CD4-positive, alpha-beta T cell treated with Interleukin-12 subunit alpha and Interleukin-12 subunit beta, for 1 hour (primary cell): ENCODE measurements at regions not wholly inside any gene's neighbourhood (a gene's known extent, or its start where the extent isn't known, plus 50 kb on each side); places are given as distances from the start of the nearest gene placed in this dataset.
A peak's percentile ranks its signal among the peaks of the same experiment; 100 is the strongest.

Source experiments
- DNase-seq: peaks from one replicate; pipeline ENCODE4 v3.0.0-alpha.2; 2020

GRCh38 chr18:22871809-22872525, 61.2 kb upstream of the RBBP8 start:
- no peak for DNase-seq

- DNase-seq = peak; percentile 0
Measured at GRCh38 chr18:22872900-22873537, 60.1 kb upstream of the RBBP8 start.

GRCh38 chr18:22879293-22879692, 53.8 kb upstream of the RBBP8 start:
- DNase-seq = no peak

DNA sequence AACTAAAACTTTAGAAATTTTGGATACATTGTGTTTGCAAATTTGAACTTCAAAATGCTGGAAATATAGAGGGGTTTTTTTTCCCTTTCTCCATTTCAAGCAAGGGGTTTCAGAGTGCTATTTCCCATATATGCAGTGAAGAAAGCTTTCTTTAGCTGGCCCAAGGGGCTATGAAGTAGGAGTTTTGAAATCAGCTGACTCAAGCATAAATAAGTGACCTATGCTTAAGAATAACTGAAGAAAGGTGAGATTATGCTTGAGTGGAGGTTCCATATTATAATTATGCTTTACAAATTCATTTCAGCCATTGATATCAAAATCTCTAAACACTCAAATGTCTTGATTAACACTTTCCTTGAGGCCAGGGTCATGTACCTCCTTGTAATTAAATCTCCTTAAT, 51.0 kb upstream of the RBBP8 start:
- DNase-seq = no peak

GRCh38 chr18:22883179-22883578, 49.9 kb upstream of the RBBP8 start:
- DNase-seq = no peak
